ENCODE measurements at regions not wholly inside any gene's neighbourhood (a gene's known extent, or its start where the extent isn't known, plus 50 kb on each side); places are given as distances from the start of the nearest gene placed in this dataset.
A peak's percentile ranks its signal among the peaks of the same experiment; 100 is the strongest.
"Not testable (repeated sequence)": the region's sequence is repeated elsewhere in the genome, so short reads cannot be mapped to it uniquely, and the experiment has no call there.

- no peak for DNase-seq (ENCODE audit: low spot score)
Observed at GRCh38 chr12:31820832-31821231, 92.0 kb upstream of the AMN1 start.

DNA sequence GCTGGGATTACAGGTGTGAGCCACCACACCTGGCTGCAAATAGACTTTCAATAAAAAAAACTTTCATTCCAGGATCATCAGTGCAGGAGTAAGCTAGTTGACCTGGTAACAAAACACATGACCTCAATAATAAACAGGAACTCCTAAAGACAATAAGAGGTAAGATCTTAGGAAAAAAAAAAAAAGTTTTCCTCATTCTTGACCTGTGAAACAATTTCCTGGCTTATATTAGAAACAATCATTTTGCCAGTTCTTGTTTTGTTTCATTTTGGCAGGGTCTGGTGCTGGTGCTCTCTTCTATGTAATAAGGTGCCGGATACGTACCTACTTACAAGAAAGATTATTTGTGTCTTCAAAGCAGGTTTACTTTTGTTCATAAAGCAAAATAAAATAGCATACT, 90.6 kb upstream of the AMN1 start:
- DNase-seq (ENCODE audit: low spot score) = no peak

DNA sequence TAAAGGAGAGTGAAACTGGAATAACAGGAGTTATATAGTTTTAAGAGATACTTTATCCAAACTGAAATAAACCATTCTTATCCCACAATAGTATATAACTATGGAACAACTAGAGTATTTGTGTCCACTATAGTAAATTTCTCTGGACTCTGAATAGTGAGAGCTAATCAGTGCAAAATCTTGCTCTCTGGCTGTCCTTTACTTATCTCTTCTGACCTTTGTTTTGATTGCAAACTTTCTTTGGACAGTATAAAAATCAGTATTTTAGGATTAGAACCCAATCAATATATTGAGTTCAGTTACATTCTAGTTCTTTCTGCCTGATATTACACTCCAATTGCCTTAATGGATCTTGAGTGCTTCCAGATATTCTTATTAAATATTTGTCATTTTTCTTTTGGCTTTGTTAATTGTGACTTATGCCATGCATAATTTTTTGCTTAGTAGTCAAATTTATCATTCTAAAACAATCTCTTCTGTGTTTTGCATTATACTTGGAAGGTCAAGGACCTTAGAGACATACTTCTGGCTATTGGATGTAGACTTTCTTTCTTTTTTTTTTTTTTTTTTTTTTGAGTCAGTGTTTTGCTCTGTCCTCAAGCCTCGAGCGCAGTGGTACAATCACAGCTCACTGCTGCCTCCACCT, 89.9 kb upstream of the AMN1 start:
- DNase-seq (ENCODE audit: low spot score) = no peak

GRCh38 chr12:31817120-31817519, 88.3 kb upstream of the AMN1 start:
- DNase-seq (ENCODE audit: low spot score) = no peak

GRCh38 chr12:31815096-31815495, 86.3 kb upstream of the AMN1 start:
- DNase-seq (ENCODE audit: low spot score) = no peak

DNA sequence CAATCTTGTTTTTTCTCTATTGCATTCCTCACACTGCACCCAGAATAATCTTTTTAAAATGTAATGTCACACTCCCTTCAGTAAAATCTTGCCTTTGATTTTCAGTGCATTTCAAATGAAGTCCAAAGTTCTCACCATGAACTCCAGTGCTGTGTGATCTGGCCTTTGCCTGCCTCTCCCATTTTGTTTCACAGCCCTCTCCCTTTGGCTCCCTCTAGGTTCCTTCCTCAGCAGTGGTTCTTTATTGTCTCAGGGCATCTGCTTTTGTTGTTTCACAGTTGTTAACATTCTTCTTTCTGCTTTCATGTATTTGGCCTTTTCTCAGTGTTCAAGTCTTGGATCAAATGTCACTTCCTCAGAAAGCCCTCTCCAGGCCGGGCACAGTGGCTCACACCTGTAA, 84.5 kb upstream of the AMN1 start:
- peak; percentile 12 for DNase-seq (ENCODE audit: low spot score)

DNA sequence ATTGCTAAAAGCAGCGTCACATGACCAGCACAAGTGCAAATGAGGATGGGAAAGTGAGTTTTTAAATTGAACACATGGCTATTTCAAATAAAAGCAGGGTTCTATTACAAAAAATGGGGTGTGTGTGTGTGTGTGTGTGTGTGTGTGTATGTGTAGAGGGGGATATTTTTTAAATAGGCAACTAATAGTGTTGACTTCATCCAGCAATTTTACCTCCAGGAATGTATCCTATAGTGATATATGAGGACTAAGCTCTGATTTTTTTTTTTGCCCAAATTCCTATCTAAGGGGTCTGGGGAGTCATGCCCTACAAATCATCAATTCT, 78.9 kb upstream of the AMN1 start:
- DNase-seq (ENCODE audit: low spot score) = no peak

DNA sequence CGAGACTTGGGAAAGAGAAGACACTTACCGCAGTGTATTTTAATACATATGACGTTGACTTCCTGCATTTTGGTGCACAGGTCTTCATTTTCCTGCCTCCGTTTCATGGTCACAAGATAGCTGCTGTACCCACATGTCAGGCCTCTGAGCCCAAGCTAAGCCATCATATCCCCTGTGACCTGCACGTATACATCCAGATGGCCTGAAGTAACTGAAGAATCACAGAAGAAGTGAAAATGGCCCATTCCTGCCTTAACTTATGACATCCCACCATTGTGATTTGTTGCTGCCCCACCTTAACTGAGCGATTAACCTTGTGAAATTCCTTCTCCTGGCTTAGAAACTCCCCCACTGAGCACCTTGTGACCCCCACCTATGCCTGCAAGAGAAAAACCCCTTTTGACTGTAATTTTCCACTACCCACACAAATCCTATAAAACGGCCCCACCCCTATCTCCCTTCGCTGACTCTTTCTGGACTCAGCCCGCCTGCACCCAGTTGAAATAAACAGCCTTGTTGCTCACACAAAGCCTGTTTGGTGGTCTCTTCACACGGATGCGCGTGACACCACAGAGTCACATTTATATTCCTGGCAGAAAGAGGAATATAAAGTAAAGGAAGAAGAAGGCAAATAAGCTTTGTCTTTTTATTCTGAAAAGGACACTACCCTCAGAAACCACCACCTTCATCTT, 78.4 kb upstream of the AMN1 start:
- not testable (repeated sequence) for DNase-seq (ENCODE audit: low spot score)

- not testable (repeated sequence) for DNase-seq (ENCODE audit: low spot score)
Observed at GRCh38 chr12:31805681-31806080, 76.9 kb upstream of the AMN1 start.

- not testable (repeated sequence) for DNase-seq (ENCODE audit: low spot score)
Observed at GRCh38 chr12:31804707-31805106, 75.9 kb upstream of the AMN1 start.

DNA sequence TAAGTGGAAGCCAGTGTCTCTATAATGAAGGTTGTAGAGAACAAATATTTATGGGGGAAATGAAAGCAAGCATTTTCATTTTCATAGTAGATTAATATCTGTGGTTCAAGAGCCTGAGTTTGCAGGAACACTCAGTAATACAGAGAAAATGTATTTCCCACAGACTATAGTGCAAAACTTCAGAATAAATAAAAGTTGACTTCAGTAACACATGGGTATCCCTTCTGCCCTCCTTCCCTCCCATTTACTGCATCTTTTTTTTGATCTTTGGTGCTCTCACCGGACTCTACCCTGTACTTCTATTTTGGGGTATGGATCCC, 75.3 kb upstream of the AMN1 start:
- no peak for DNase-seq (ENCODE audit: low spot score)

DNA sequence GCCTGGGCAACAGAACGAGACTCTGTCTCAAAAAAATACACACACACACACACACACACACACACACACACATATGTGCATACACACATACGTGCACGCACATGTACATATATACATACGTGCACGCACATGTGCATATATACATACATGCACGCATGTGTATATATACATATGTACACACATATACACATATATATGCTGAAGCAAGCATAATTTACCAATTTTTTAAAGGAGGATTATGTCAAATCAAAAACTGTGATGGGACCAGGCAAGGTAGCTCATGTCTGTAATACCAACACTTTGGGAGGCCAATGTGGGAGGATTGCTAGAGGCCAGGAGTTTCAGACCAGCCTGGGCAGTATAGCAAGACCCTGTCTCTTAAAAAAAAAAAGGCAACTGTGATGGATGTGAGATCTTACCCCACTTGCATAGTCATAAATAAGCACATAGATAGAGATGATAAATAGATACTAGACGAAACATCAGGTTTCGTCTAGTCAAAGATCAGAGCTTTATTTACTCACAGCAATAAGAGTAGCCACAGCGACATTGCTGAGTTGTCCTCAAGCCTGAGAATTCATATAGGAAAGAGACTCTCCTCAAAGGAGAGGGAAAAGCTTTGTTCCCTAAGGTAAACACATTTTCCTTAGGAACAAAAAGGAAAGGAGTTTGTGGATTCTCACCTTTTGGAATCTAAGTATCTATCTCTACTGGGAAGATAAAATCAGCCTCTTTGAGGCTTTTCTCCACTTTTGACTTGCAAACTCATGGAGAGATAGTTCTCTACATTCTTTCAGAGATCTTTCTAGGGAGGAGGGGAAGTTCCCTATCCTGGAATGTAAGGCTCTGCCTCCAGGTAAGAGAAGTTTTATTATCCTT, 74.7 kb upstream of the AMN1 start:
- DNase-seq (ENCODE audit: low spot score) = no peak

- DNase-seq (ENCODE audit: low spot score) = no peak
Observed at GRCh38 chr12:31801872-31802271, 73.1 kb upstream of the AMN1 start.

GRCh38 chr12:31797230-31797872, 68.5 kb upstream of the AMN1 start:
- DNase-seq (ENCODE audit: low spot score) = no peak

- DNase-seq (ENCODE audit: low spot score) = no peak
Observed at GRCh38 chr12:31796270-31796951, 67.6 kb upstream of the AMN1 start.

GRCh38 chr12:31794745-31795144, 65.9 kb upstream of the AMN1 start:
- no peak for DNase-seq (ENCODE audit: low spot score)

GRCh38 chr12:31791265-31791664, 62.4 kb upstream of the AMN1 start:
- not testable (repeated sequence) for DNase-seq (ENCODE audit: low spot score)

DNA sequence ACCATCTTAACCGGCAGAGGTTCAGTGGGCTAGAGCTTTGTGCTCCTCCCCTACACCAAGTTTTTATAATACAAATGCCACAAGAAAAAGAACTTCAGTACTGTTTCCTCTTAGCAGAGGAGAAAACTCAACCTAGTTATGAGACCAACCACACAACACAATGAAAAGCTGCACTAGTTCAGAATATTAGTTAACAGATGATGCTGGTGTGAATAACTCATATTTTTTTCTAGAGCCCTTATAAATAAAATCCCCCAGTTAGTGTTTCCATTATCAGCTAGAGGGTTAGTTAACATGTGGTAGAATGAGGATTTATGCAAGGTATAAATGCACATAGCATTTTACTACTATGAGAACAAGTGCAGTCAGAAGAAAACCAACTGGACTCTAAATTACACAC, 61.9 kb upstream of the AMN1 start:
- DNase-seq (ENCODE audit: low spot score) = no peak

- no peak for DNase-seq (ENCODE audit: low spot score)
Observed at GRCh38 chr12:31785318-31785717, 56.5 kb upstream of the AMN1 start.

GRCh38 chr12:31783996-31784645, 55.3 kb upstream of the AMN1 start:
- no peak for DNase-seq (ENCODE audit: low spot score)

GRCh38 chr12:31783556-31783955, 54.7 kb upstream of the AMN1 start:
- DNase-seq (ENCODE audit: low spot score) = no peak

Measured in AG08396 (cell line).